Neural cell (in vitro differentiated cells): ENCODE measurements at regions not wholly inside any gene's neighbourhood (a gene's known extent, or its start where the extent isn't known, plus 50 kb on each side); places are given as distances from the start of the nearest gene placed in this dataset.

ENCODE experiments used
- EZH2 ChIP-seq: fragments of 200-600, 300-800 bp; shearing (Covaris generic), sonication (generic); IDR thresholded peaks from 2 replicates; pipeline ENCODE4 v1.6.1; 2014; ENCODE audit warnings: antibody characterized with exemption, low read length, borderline replicate concordance, mild to moderate bottlenecking; ENCODE audit not compliant: insufficient read depth, poor library complexity, severe bottlenecking
- TF ChIP-seq, protein P1 (sequence below): fragments of 450-650 bp; IDR thresholded peaks from 2 replicates; pipeline ENCODE4 v1.5.1; 2014; ENCODE audit warnings: antibody characterized with exemption, mild to moderate bottlenecking, moderate library complexity; ENCODE audit not compliant: poor library complexity, severe bottlenecking

DNA sequence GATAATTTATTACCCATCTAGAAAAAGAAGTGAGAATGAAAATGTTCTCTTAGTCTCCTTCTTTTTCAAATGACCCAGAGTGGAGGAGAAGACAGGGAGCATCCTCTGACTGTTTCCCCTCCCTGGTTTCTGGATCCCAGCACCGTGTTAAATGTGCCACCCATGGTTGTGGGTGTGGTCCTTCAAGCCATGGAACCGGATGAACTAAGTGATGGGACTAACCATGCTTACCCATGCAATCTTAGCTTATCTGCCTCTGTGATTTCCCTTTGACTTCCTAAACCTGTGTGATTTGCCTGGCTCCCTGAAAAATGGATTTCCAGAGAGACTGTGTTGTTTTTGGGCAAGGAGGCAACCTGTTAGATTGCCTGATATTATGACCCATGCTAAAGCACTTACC lies 437.1 kb downstream of the MAGEB5 start:
- no peak for TF ChIP-seq EZH2
- TF ChIP-seq, protein P1, sequence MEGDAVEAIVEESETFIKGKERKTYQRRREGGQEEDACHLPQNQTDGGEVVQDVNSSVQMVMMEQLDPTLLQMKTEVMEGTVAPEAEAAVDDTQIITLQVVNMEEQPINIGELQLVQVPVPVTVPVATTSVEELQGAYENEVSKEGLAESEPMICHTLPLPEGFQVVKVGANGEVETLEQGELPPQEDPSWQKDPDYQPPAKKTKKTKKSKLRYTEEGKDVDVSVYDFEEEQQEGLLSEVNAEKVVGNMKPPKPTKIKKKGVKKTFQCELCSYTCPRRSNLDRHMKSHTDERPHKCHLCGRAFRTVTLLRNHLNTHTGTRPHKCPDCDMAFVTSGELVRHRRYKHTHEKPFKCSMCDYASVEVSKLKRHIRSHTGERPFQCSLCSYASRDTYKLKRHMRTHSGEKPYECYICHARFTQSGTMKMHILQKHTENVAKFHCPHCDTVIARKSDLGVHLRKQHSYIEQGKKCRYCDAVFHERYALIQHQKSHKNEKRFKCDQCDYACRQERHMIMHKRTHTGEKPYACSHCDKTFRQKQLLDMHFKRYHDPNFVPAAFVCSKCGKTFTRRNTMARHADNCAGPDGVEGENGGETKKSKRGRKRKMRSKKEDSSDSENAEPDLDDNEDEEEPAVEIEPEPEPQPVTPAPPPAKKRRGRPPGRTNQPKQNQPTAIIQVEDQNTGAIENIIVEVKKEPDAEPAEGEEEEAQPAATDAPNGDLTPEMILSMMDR: no peak
